A673 (cell line): ENCODE measurements at regions not wholly inside any gene's neighbourhood (a gene's known extent, or its start where the extent isn't known, plus 50 kb on each side); places are given as distances from the start of the nearest gene placed in this dataset.

Experiments
- BruUV-seq: library from RNA; stranded (reverse); fragments of 400-500 nt; replicated peaks from 2 replicates; lab custom pipeline; 2021; lab: Mats Ljungman, UMichigan
- CTCF ChIA-PET: fragments of 300-600 bp; sonication (Branson Sonifier 250); formaldehyde crosslinking; loops from one replicate; lab custom pipeline; 2022; ENCODE audit warnings: antibody characterized with exemption; lab: Charles Lee
- POLR2A ChIA-PET: fragments of 300-600 bp; sonication (Branson Sonifier 250); formaldehyde crosslinking; loops from one replicate; lab custom pipeline; 2022; ENCODE audit warnings: antibody characterized with exemption; ENCODE audit not compliant: low non-redundant PET; lab: Charles Lee
- DNase-seq: peaks from one replicate; pipeline ENCODE4 v3.0.0-alpha.2; 2015; ENCODE audit warnings: low spot score
- H3K27ac ChIP-seq: fragments of 200-600 bp; sonication (generic); 2 replicates; pipeline ENCODE4 v1.5.1; 2016; ENCODE audit warnings: mixed run types, low read depth, mild to moderate bottlenecking, mixed read lengths, antibody characterized with exemption, low read length; ENCODE audit not compliant: poor library complexity, severe bottlenecking
- H3K27me3 ChIP-seq: fragments of 200-600 bp; sonication (generic); replicated peaks from 2 replicates; pipeline ENCODE4 v1.6.1; 2017; ENCODE audit warnings: mixed run types, low read depth, mild to moderate bottlenecking, mixed read lengths, antibody characterized with exemption, low read length; ENCODE audit not compliant: insufficient read depth, poor library complexity
- H3K36me3 ChIP-seq: fragments of 200-600 bp; sonication (generic); 2 replicates; pipeline ENCODE4 v1.6.1; 2016; ENCODE audit warnings: mixed run types, mild to moderate bottlenecking, mixed read lengths, antibody characterized with exemption, low read length; ENCODE audit not compliant: insufficient read depth, poor library complexity, severe bottlenecking
- H3K4me1 ChIP-seq: fragments of 200-600 bp; sonication (generic); 2 replicates; pipeline ENCODE4 v1.6.1; 2017; ENCODE audit warnings: mixed run types, mild to moderate bottlenecking, mixed read lengths, antibody characterized with exemption, low read length; ENCODE audit not compliant: insufficient read depth, poor library complexity, severe bottlenecking
- H3K4me3 ChIP-seq: fragments of 200-600 bp; sonication (generic); 2 replicates; pipeline ENCODE4 v1.5.1; 2016; ENCODE audit warnings: low read depth, mixed run types, mild to moderate bottlenecking, mixed read lengths, low read length; ENCODE audit not compliant: poor library complexity, severe bottlenecking
- H3K9me3 ChIP-seq: fragments of 200-600 bp; sonication (generic); 2 replicates; pipeline ENCODE4 v1.6.1; 2016; ENCODE audit warnings: mixed run types, low read depth, mild to moderate bottlenecking, mixed read lengths, antibody characterized with exemption, low read length; ENCODE audit not compliant: poor library complexity, severe bottlenecking
- CTCF ChIP-seq: fragments of 300-800, 200-600 bp; sonication (generic); conservative IDR thresholded peaks from 2 replicates; pipeline ENCODE4 v1.5.1; 2017; ENCODE audit warnings: low read depth, mild to moderate bottlenecking, antibody characterized with exemption, low read length, moderate library complexity, mixed read lengths
- EZH2 ChIP-seq: fragments of 200-600 bp; sonication (generic); IDR thresholded peaks from 2 replicates; pipeline ENCODE4 v1.6.1; 2017; ENCODE audit warnings: borderline replicate concordance, low read depth, mild to moderate bottlenecking, mixed read lengths, antibody characterized with exemption, low read length; ENCODE audit not compliant: poor library complexity, severe bottlenecking
- intact Hi-C: fragments of 100-400 bp; cut with micrococcal nuclease; formaldehyde crosslinking; loops from one replicate; pipeline ENCODE4 v1.10.0; 2022; ENCODE audit not compliant: unreplicated experiment

- POLR2A ChIA-PET = no interaction called here
- intact Hi-C loops = no loop called here
These were observed 133.9 kb upstream of the FSHR start for GRCh38 chr2:49288113-49288705.

GRCh38 chr2:49286726-49287125 is 132.4 kb upstream of the FSHR start:
- Histone ChIP-seq H3K9me3 (no peaks in the 10 kb centered on the region), H3K4me3 (no peak overlapping the region), H3K27me3 (no peaks in the 10 kb centered on the region), H3K36me3 (no peaks in the 10 kb centered on the region), H3K4me1 (no peaks in the 10 kb centered on the region), H3K27ac (no peak overlapping the region)
- intact Hi-C loops = no loop called here
- DNase-seq = no peak
- BruUV-seq = no TSS peak
- ChIA-PET CTCF (interaction anchor here (0.7 kb wide), 1 partner anchor 693 kb away, joined by 4 read pairs; no protein-coding TSS in a partner anchor), POLR2A (no interaction called here)
- TF ChIP-seq CTCF = no peak
- TF ChIP-seq EZH2 = no peak

More at GRCh38 chr2:49288113-49288705, 133.9 kb upstream of the FSHR start:
- no peaks in the 10 kb centered on the region for H3K36me3 ChIP-seq
- BruUV-seq = no TSS peak
- no peak for DNase-seq
- H3K27me3 ChIP-seq = no peaks in the 10 kb centered on the region
- no peaks in the 10 kb centered on the region for H3K4me1 ChIP-seq
- CTCF ChIA-PET = no interaction called here
- no peak overlapping the region for H3K4me3 ChIP-seq
- no peak overlapping the region for H3K27ac ChIP-seq
- TF ChIP-seq EZH2 (no peak), CTCF (no peak)
- H3K9me3 ChIP-seq = no peaks in the 10 kb centered on the region

DNA sequence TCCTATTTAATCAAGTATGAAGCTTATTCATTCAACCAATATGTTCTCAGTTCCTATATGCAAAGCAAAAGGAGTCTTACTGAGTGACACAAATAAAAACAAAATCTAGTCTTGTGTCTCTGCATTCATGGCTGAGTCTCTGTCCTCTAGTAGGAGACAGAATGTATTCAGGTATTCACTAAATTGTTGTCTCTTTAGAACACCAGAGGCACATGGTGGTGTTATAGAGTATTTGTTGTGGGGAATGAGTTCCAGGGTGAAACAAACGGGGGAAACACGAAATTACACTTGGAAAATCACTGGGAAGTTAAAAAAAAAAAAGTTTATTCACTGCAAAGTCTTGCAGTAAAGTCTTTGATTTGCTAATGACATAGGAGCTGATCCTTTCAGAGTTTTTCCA is 131.7 kb upstream of the FSHR start:
- H3K9me3 ChIP-seq = no peaks in the 10 kb centered on the region
- TF ChIP-seq CTCF (no peak), EZH2 (no peak)
- BruUV-seq = no TSS peak
- H3K4me3 ChIP-seq = no peak overlapping the region
- CTCF ChIA-PET = interaction anchor here (0.7 kb wide), 1 partner anchor 692 kb away, joined by 4 read pairs; no protein-coding TSS in a partner anchor
- no peaks in the 10 kb centered on the region for H3K4me1 ChIP-seq
- POLR2A ChIA-PET = no interaction called here
- no peak for DNase-seq
- H3K27ac ChIP-seq = no peak overlapping the region
- H3K27me3 ChIP-seq = no peaks in the 10 kb centered on the region
- H3K36me3 ChIP-seq = no peaks in the 10 kb centered on the region
- intact Hi-C loops = no loop called here
